GM21423 (cell line): ENCODE measurements at regions not wholly inside any gene's neighbourhood (a gene's known extent, or its start where the extent isn't known, plus 50 kb on each side); places are given as distances from the start of the nearest gene placed in this dataset.

Source experiments
- ATAC-seq: cut with Tn5 transposase; IDR thresholded peaks from one replicate; pipeline ENCODE4 v1.9.1; 2021; ENCODE audit warnings: mild to moderate bottlenecking, moderate library complexity; ENCODE audit not compliant: unreplicated experiment

GRCh38 chr1:95415146-95415545 is 181.1 kb downstream of the RWDD3 start:
- ATAC-seq: no peak

- ATAC-seq: no peak
Observed at GRCh38 chr1:95426772-95427171, 192.8 kb downstream of the RWDD3 start.

- no peak for ATAC-seq
Observed at GRCh38 chr1:95427525-95427924, 193.5 kb downstream of the RWDD3 start.

GRCh38 chr1:95431235-95431634 is 197.2 kb downstream of the RWDD3 start:
- no peak for ATAC-seq

- no peak for ATAC-seq
Observed at GRCh38 chr1:95435611-95436010, 201.6 kb downstream of the RWDD3 start.

- ATAC-seq: no peak
Observed at GRCh38 chr1:95437011-95437410, 203.0 kb downstream of the RWDD3 start.

GRCh38 chr1:95437781-95438180 is 203.8 kb downstream of the RWDD3 start:
- ATAC-seq: no peak

- no peak for ATAC-seq
Observed at GRCh38 chr1:95438218-95438948, 204.4 kb downstream of the RWDD3 start.

GRCh38 chr1:95440511-95440910 is 206.5 kb downstream of the RWDD3 start:
- ATAC-seq: no peak

- ATAC-seq: no peak
Observed at GRCh38 chr1:95449516-95449915, 215.5 kb downstream of the RWDD3 start.

- no peak for ATAC-seq
Observed at GRCh38 chr1:95451054-95451453, 217.0 kb downstream of the RWDD3 start.

GRCh38 chr1:95451904-95452303 is 217.9 kb downstream of the RWDD3 start:
- ATAC-seq: no peak

GRCh38 chr1:95453053-95453452 is 219.0 kb downstream of the RWDD3 start:
- ATAC-seq: no peak

GRCh38 chr1:95467036-95467435 is 233.0 kb downstream of the RWDD3 start:
- no peak for ATAC-seq

- ATAC-seq: no peak
Observed at GRCh38 chr1:95475686-95476457, 241.9 kb downstream of the RWDD3 start.

- ATAC-seq: no peak
Observed at GRCh38 chr1:95496307-95496706, 262.3 kb downstream of the RWDD3 start.

- ATAC-seq: no peak
Observed at GRCh38 chr1:95496773-95497172, 262.8 kb downstream of the RWDD3 start.

- ATAC-seq: no peak
Observed at GRCh38 chr1:95497566-95497965, 263.6 kb downstream of the RWDD3 start.

GRCh38 chr1:95503278-95504030 is 269.4 kb downstream of the RWDD3 start:
- no peak for ATAC-seq

- no peak for ATAC-seq
Observed at GRCh38 chr1:95504321-95504720, 270.3 kb downstream of the RWDD3 start.

GRCh38 chr1:95506736-95507414 is 272.9 kb downstream of the RWDD3 start:
- ATAC-seq: no peak
